AG04450 (cell line): ENCODE measurements at regions not wholly inside any gene's neighbourhood (a gene's known extent, or its start where the extent isn't known, plus 50 kb on each side); places are given as distances from the start of the nearest gene placed in this dataset.

Experiments used
- CTCF ChIA-PET: fragments of 300-600, 350-600 bp; formaldehyde crosslinking; extraction: SDS; loops from one replicate; lab custom pipeline; 2022; ENCODE audit warnings: antibody characterized with exemption, inconsistent platforms; lab: Charles Lee
- POLR2A ChIA-PET: fragments of 350-600 bp; formaldehyde crosslinking; extraction: SDS; loops from one replicate; lab custom pipeline; 2021; ENCODE audit warnings: antibody characterized with exemption, inconsistent platforms; lab: Yijun Ruan, JAX
- DNase-seq: peaks from one replicate; pipeline ENCODE4 v3.0.0-alpha.2; 2011; ENCODE audit warnings: low read depth, low spot score
- H3K27ac ChIP-seq: one replicate; pipeline ENCODE4 v1.5.1; 2012; ENCODE audit warnings: low read depth, low read length, control low read depth
- H3K27me3 ChIP-seq: one replicate; pipeline ENCODE4 v1.6.0; 2012; ENCODE audit warnings: low read length; ENCODE audit not compliant: control insufficient read depth, insufficient read depth
- H3K4me3 ChIP-seq: 2 replicates; pipeline ENCODE4 v1.5.1; 2011; ENCODE audit warnings: mild to moderate bottlenecking, low read depth, low read length, control low read depth
- H3K9me3 ChIP-seq: 2 replicates; pipeline ENCODE4 v1.5.1; 2012; ENCODE audit warnings: low read length; ENCODE audit not compliant: control insufficient read depth, insufficient read depth
- TF ChIP-seq, protein P1 (sequence below): IDR thresholded peaks from 2 replicates; pipeline ENCODE4 v1.5.1; 2011; ENCODE audit warnings: low read depth, low read length, control low read depth, inconsistent platforms

GRCh38 chr7:130869918-130870317, 135.9 kb upstream of the KLF14 start:
- H3K9me3 ChIP-seq, result no peaks in the 10 kb centered on the region
- no peaks in the 10 kb centered on the region for H3K27me3 ChIP-seq
- no peak for DNase-seq
- ChIA-PET POLR2A (interaction anchor here (0.8 kb wide), 1 partner anchor 23 kb away, joined by 4 read pairs; no protein-coding TSS in a partner anchor), CTCF (interaction anchor here (1.3 to 1.6 kb wide), 2 partner anchors 27 to 798 kb away, joined by 3 to 4 read pairs; no protein-coding TSS in a partner anchor)
- TF ChIP-seq, protein P1, sequence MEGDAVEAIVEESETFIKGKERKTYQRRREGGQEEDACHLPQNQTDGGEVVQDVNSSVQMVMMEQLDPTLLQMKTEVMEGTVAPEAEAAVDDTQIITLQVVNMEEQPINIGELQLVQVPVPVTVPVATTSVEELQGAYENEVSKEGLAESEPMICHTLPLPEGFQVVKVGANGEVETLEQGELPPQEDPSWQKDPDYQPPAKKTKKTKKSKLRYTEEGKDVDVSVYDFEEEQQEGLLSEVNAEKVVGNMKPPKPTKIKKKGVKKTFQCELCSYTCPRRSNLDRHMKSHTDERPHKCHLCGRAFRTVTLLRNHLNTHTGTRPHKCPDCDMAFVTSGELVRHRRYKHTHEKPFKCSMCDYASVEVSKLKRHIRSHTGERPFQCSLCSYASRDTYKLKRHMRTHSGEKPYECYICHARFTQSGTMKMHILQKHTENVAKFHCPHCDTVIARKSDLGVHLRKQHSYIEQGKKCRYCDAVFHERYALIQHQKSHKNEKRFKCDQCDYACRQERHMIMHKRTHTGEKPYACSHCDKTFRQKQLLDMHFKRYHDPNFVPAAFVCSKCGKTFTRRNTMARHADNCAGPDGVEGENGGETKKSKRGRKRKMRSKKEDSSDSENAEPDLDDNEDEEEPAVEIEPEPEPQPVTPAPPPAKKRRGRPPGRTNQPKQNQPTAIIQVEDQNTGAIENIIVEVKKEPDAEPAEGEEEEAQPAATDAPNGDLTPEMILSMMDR, result no peak
- no peak overlapping the region for H3K4me3 ChIP-seq
- H3K27ac ChIP-seq, result no peak overlapping the region

DNA sequence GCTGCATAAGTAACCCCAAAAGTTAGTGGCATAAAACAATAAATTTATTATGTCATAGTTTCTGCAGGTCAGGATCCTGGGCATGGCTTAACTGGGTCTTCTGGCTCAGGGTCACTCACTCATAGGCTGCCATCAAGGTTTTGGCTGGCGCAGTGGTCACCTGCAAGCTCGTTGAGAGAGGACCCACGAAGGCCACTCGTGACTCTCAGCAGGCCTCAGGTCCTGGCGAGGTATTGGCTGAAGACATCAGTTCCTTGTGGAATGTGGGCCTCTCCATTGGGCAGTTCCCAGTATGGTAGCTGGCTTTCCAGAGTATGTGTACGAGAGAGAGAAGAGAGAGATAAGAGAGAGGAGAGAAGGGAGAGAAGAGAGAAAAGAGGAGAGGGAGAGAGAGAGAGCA, 138.3 kb upstream of the KLF14 start:
- DNase-seq, result no peak
- Histone ChIP-seq H3K27me3 (no peaks in the 10 kb centered on the region), H3K9me3 (no peaks in the 10 kb centered on the region), H3K4me3 (no peak overlapping the region), H3K27ac (peak overlapping the region; percentile 40)
- ChIA-PET CTCF (interaction anchor here (1.0 kb wide), 1 partner anchor 168 kb away, joined by 3 read pairs; no protein-coding TSS in a partner anchor), POLR2A (interaction anchor here (0.6 kb wide), 1 partner anchor 27 kb away, joined by 3 read pairs; no protein-coding TSS in a partner anchor)
- TF ChIP-seq, protein P1, result no peak

- POLR2A ChIA-PET, result interaction anchor here (0.6 kb wide), 1 partner anchor 26 kb away, joined by 3 read pairs; no protein-coding TSS in a partner anchor
- DNase-seq, result no peak
- Histone ChIP-seq H3K9me3 (no peaks in the 10 kb centered on the region), H3K27me3 (no peaks in the 10 kb centered on the region), H3K27ac (no peak overlapping the region), H3K4me3 (no peak overlapping the region)
- TF ChIP-seq, protein P1, result no peak
- CTCF ChIA-PET, result interaction anchor here (0.6 to 1.1 kb wide), 4 partner anchors 24 to 1261 kb away, joined by 3 read pairs; no protein-coding TSS in a partner anchor
Observed at GRCh38 chr7:130872756-130873448, 138.9 kb upstream of the KLF14 start.

DNA sequence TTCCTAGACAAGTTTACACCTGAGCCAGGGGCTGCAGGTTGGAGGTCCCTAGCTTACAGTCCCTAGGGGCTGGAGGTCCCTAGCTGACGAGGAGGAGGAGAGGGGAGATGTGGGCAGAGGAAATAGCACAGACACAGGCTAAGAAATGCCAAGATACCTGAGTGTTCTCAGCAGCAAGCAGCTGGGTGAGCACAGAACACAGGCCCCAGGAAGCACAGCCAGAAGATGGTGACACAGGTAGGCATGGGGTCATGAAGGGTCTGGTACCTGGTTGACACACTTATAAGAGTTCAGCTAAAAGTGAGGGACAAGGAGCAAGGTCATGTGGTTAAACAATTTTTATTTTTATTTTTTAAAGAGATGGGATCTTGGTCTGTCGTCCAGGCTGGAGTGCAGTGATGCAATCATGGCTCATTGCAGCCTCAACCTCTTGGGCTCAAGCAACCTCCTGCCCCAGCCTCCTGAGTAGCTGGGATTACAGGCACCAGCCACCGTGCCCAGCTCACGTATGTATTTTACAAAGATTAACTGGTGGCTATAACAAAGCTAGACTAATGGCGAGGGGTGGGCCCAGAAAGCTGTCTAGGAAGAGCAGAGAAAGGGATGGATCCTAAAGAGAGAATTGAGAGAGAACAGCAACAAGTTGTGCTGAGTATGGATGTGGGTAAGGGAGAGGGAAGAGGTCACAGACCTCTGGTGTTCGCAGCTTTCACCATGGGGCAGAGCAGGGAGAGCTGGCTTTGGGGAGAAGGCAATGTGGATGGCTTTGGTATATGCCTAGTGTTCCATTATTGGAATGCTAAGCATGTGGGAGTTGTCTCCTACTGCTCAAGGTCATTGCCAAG, 140.3 kb upstream of the KLF14 start:
- peak overlapping the region; percentile 48 for H3K27ac ChIP-seq
- no peaks in the 10 kb centered on the region for H3K27me3 ChIP-seq
- TF ChIP-seq, protein P1, result no peak
- no peak overlapping the region for H3K4me3 ChIP-seq
- ChIA-PET CTCF (interaction anchor here (0.5 to 1.4 kb wide), 6 partner anchors 16 to 137 kb away, joined by 3 to 9 read pairs (median 3); no protein-coding TSS in a partner anchor), POLR2A (interaction anchor here (0.8 kb wide), 1 partner anchor 36 kb away, joined by 3 read pairs; no protein-coding TSS in a partner anchor)
- no peaks in the 10 kb centered on the region for H3K9me3 ChIP-seq
- DNase-seq, result no peak
